ENCODE measurements at regions not wholly inside any gene's neighbourhood (a gene's known extent, or its start where the extent isn't known, plus 50 kb on each side); places are given as distances from the start of the nearest gene placed in this dataset.

GRCh38 chr10:28822719-28823464 lies 145.6 kb downstream of the BAMBI start:
- Histone ChIP-seq H3K27me3 (ENCODE audit: insufficient read depth, low read length, poor library complexity, severe bottlenecking) (no peaks in the 10 kb centered on the region), H3K9me3 (ENCODE audit: insufficient read depth, low read depth, low read length) (no peaks in the 10 kb centered on the region), H3K4me2 (ENCODE audit: low read depth, low read length, poor library complexity, severe bottlenecking) (no peak overlapping the region), H3K4me3 (ENCODE audit: low read length, poor library complexity, severe bottlenecking) (no peak overlapping the region), H3K9me2 (replicated peaks; ENCODE audit: low read depth, low read length) (no peaks in the 10 kb centered on the region), H2AFZ (ENCODE audit: low read length) (no peak overlapping the region), H3K79me2 (ENCODE audit: insufficient read depth, low read length) (no peaks in the 10 kb centered on the region), H4K20me1 (ENCODE audit: insufficient read depth, low read length, poor library complexity, severe bottlenecking) (no peaks in the 10 kb centered on the region), H3F3A (ENCODE audit: low read depth) (no peaks in the 10 kb centered on the region), H3K4me1 (ENCODE audit: insufficient read depth, low read length, poor library complexity, severe bottlenecking) (no peaks in the 10 kb centered on the region), H3K36me3 (ENCODE audit: insufficient read depth, low read length) (no peaks in the 10 kb centered on the region), H3K9ac (ENCODE audit: low read depth, low read length, poor library complexity, severe bottlenecking) (no peak overlapping the region)
- no peak for TF ChIP-seq EZH2phosphoT487 (IDR thresholded peaks at IDR 0.05; ENCODE audit: borderline replicate concordance)
- no peak for TF ChIP-seq CTCF (conservative IDR thresholded peaks at IDR 0.05; ENCODE audit: low read length)

- Histone ChIP-seq H2AFZ (ENCODE audit: low read length) (no peak overlapping the region), H4K20me1 (ENCODE audit: insufficient read depth, low read length, poor library complexity, severe bottlenecking) (no peaks in the 10 kb centered on the region), H3K4me1 (ENCODE audit: insufficient read depth, low read length, poor library complexity, severe bottlenecking) (no peaks in the 10 kb centered on the region), H3K79me2 (ENCODE audit: insufficient read depth, low read length) (no peaks in the 10 kb centered on the region), H3F3A (ENCODE audit: low read depth) (no peaks in the 10 kb centered on the region), H3K36me3 (ENCODE audit: insufficient read depth, low read length) (no peaks in the 10 kb centered on the region), H3K4me3 (ENCODE audit: low read length, poor library complexity, severe bottlenecking) (no peak overlapping the region), H3K9me3 (ENCODE audit: insufficient read depth, low read depth, low read length) (no peaks in the 10 kb centered on the region), H3K4me2 (ENCODE audit: low read depth, low read length, poor library complexity, severe bottlenecking) (no peak overlapping the region), H3K27me3 (ENCODE audit: insufficient read depth, low read length, poor library complexity, severe bottlenecking) (no peaks in the 10 kb centered on the region), H3K9ac (ENCODE audit: low read depth, low read length, poor library complexity, severe bottlenecking) (no peak overlapping the region), H3K9me2 (replicated peaks; ENCODE audit: low read depth, low read length) (no peaks in the 10 kb centered on the region)
- no peak for TF ChIP-seq EZH2phosphoT487 (IDR thresholded peaks at IDR 0.05; ENCODE audit: borderline replicate concordance)
- no peak for TF ChIP-seq CTCF (conservative IDR thresholded peaks at IDR 0.05; ENCODE audit: low read length)
Observed at GRCh38 chr10:28823501-28824075, 146.3 kb downstream of the BAMBI start.

GRCh38 chr10:28833313-28833712 lies 156.0 kb downstream of the BAMBI start:
- Histone ChIP-seq H3K4me2 (ENCODE audit: low read depth, low read length, poor library complexity, severe bottlenecking) (no peak overlapping the region), H2AFZ (ENCODE audit: low read length) (no peak overlapping the region), H3K9ac (ENCODE audit: low read depth, low read length, poor library complexity, severe bottlenecking) (no peak overlapping the region)

More at GRCh38 chr10:28833313-28833712, 156.0 kb downstream of the BAMBI start:
- H3K79me2 ChIP-seq (ENCODE audit: insufficient read depth, low read length): no peaks in the 10 kb centered on the region
- H3K9me3 ChIP-seq (ENCODE audit: insufficient read depth, low read depth, low read length): no peaks in the 10 kb centered on the region
- TF ChIP-seq CTCF (conservative IDR thresholded peaks at IDR 0.05; ENCODE audit: low read length) (no peak), EZH2phosphoT487 (IDR thresholded peaks at IDR 0.05; ENCODE audit: borderline replicate concordance) (no peak)
- H4K20me1 ChIP-seq (ENCODE audit: insufficient read depth, low read length, poor library complexity, severe bottlenecking): no peaks in the 10 kb centered on the region
- H3K36me3 ChIP-seq (ENCODE audit: insufficient read depth, low read length): no peaks in the 10 kb centered on the region
- no peaks in the 10 kb centered on the region for H3K9me2 ChIP-seq (replicated peaks; ENCODE audit: low read depth, low read length)
- no peaks in the 10 kb centered on the region for H3F3A ChIP-seq (ENCODE audit: low read depth)
- no peaks in the 10 kb centered on the region for H3K4me1 ChIP-seq (ENCODE audit: insufficient read depth, low read length, poor library complexity, severe bottlenecking)
- no peak overlapping the region for H3K4me3 ChIP-seq (ENCODE audit: low read length, poor library complexity, severe bottlenecking)
- H3K27me3 ChIP-seq (ENCODE audit: insufficient read depth, low read length, poor library complexity, severe bottlenecking): no peaks in the 10 kb centered on the region

Data from Loucy (cell line).